ENCODE measurements at regions not wholly inside any gene's neighbourhood (a gene's known extent, or its start where the extent isn't known, plus 50 kb on each side); places are given as distances from the start of the nearest gene placed in this dataset.
A peak's percentile ranks its signal among the peaks of the same experiment; 100 is the strongest.

DNA sequence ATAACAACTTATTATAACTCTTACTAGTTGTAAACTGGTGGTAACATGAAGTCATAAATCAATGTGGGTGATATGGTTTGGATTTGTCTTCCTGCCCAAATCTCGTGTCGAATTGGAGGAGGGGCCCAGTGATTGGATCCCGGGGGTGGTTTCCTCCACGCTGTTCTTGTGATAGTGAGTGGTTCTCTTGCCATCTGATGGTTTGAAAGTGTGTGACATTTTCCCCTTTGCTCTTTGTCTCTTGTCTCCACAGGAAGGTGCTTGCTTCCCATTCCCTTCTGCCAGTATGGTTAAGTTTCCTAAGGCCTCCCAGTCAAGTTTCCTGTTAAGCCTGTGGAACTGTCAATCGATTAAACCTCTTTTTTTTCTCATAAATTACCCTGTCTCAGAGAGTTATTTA is 321.6 kb downstream of the DSEL start:
- ATAC-seq: peak; percentile 72
- no peaks in the 10 kb centered on the region for H3K36me3 Mint-ChIP-seq
- H3K27ac Mint-ChIP-seq: no peak overlapping the region
- TF ChIP-seq, protein P1, sequence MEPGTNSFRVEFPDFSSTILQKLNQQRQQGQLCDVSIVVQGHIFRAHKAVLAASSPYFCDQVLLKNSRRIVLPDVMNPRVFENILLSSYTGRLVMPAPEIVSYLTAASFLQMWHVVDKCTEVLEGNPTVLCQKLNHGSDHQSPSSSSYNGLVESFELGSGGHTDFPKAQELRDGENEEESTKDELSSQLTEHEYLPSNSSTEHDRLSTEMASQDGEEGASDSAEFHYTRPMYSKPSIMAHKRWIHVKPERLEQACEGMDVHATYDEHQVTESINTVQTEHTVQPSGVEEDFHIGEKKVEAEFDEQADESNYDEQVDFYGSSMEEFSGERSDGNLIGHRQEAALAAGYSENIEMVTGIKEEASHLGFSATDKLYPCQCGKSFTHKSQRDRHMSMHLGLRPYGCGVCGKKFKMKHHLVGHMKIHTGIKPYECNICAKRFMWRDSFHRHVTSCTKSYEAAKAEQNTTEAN (CRISPR knock-in tag; IDR thresholded peaks at IDR 0.05): no peak
- TF ChIP-seq NFYB (CRISPR knock-in tag; conservative IDR thresholded peaks at IDR 0.05; ENCODE audit: low read depth) (no peak), CTCF (IDR thresholded peaks at IDR 0.05) (no peak), JAZF1 (CRISPR knock-in tag; IDR thresholded peaks at IDR 0.05) (no peak), NR1H2 (CRISPR knock-in tag; IDR thresholded peaks at IDR 0.05) (no peak), FOXK1 (CRISPR knock-in tag; IDR thresholded peaks at IDR 0.05) (no peak), KAT7 (CRISPR knock-in tag; IDR thresholded peaks at IDR 0.05; ENCODE audit: borderline replicate concordance) (no peak), GRHL2 (CRISPR knock-in tag; IDR thresholded peaks at IDR 0.05; ENCODE audit: insufficient replicate concordance, severe bottlenecking) (no peak), MYBL2 (CRISPR knock-in tag; IDR thresholded peaks at IDR 0.05) (no peak), ZNF416 (CRISPR knock-in tag; IDR thresholded peaks at IDR 0.05) (no peak), ZMAT4 (CRISPR knock-in tag; IDR thresholded peaks at IDR 0.05) (no peak)
- TF ChIP-seq, protein P2, sequence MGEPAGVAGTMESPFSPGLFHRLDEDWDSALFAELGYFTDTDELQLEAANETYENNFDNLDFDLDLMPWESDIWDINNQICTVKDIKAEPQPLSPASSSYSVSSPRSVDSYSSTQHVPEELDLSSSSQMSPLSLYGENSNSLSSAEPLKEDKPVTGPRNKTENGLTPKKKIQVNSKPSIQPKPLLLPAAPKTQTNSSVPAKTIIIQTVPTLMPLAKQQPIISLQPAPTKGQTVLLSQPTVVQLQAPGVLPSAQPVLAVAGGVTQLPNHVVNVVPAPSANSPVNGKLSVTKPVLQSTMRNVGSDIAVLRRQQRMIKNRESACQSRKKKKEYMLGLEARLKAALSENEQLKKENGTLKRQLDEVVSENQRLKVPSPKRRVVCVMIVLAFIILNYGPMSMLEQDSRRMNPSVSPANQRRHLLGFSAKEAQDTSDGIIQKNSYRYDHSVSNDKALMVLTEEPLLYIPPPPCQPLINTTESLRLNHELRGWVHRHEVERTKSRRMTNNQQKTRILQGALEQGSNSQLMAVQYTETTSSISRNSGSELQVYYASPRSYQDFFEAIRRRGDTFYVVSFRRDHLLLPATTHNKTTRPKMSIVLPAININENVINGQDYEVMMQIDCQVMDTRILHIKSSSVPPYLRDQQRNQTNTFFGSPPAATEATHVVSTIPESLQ (CRISPR knock-in tag; IDR thresholded peaks at IDR 0.05): no peak
- TF ChIP-seq, protein P3, sequence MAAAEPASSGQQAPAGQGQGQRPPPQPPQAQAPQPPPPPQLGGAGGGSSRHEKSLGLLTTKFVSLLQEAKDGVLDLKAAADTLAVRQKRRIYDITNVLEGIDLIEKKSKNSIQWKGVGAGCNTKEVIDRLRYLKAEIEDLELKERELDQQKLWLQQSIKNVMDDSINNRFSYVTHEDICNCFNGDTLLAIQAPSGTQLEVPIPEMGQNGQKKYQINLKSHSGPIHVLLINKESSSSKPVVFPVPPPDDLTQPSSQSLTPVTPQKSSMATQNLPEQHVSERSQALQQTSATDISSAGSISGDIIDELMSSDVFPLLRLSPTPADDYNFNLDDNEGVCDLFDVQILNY (CRISPR knock-in tag; IDR thresholded peaks at IDR 0.05): no peak
- H3K9me3 Mint-ChIP-seq: no peaks in the 10 kb centered on the region
- no peaks in the 10 kb centered on the region for H3K27me3 Mint-ChIP-seq (ENCODE audit: low read depth)
- no peak overlapping the region for H3K4me3 Mint-ChIP-seq
- DNase-seq (ENCODE audit: low spot score): no peak
- POLR2A ChIA-PET: no interaction called here
- CTCF ChIA-PET: no interaction called here
- H3K4me1 Mint-ChIP-seq: 0 out of 2 replicates have a peak, but pooled peaks cover 2% of the 10 kb centered on the region

- H3K4me3 Mint-ChIP-seq: no peak overlapping the region
- POLR2A ChIA-PET: no interaction called here
- DNase-seq (ENCODE audit: low spot score): no peak
- H3K36me3 Mint-ChIP-seq: no peaks in the 10 kb centered on the region
- no peaks in the 10 kb centered on the region for H3K27me3 Mint-ChIP-seq (ENCODE audit: low read depth)
- H3K4me1 Mint-ChIP-seq: 0 out of 2 replicates have a peak, but pooled peaks cover 2% of the 10 kb centered on the region
- no peaks in the 10 kb centered on the region for H3K9me3 Mint-ChIP-seq
- ATAC-seq: no peak
- CTCF ChIA-PET: no interaction called here
- no peak overlapping the region for H3K27ac Mint-ChIP-seq
- TF ChIP-seq KAT7 (CRISPR knock-in tag; IDR thresholded peaks at IDR 0.05; ENCODE audit: borderline replicate concordance) (no peak), MYBL2 (CRISPR knock-in tag; IDR thresholded peaks at IDR 0.05) (no peak), ZNF532 (CRISPR knock-in tag; IDR thresholded peaks at IDR 0.05; ENCODE audit: borderline replicate concordance) (no peak), E2F4 (CRISPR knock-in tag; IDR thresholded peaks at IDR 0.05; ENCODE audit: borderline replicate concordance, low read depth) (no peak), FOXJ3 (CRISPR knock-in tag; IDR thresholded peaks at IDR 0.05; ENCODE audit: borderline replicate concordance) (no peak), CREB1 (CRISPR knock-in tag; IDR thresholded peaks at IDR 0.05) (no peak), TCF7 (CRISPR knock-in tag; IDR thresholded peaks at IDR 0.05; ENCODE audit: low read depth) (no peak), GRHL2 (CRISPR knock-in tag; IDR thresholded peaks at IDR 0.05; ENCODE audit: insufficient replicate concordance, severe bottlenecking) (no peak), ZBTB21 (CRISPR knock-in tag; IDR thresholded peaks at IDR 0.05; ENCODE audit: borderline replicate concordance) (no peak)
- TF ChIP-seq, protein P3 (CRISPR knock-in tag; IDR thresholded peaks at IDR 0.05): no peak
Observed at GRCh38 chr18:67192535-67192934, 324.0 kb downstream of the DSEL start.
